GM23248 (cell line): ENCODE measurements at regions not wholly inside any gene's neighbourhood (a gene's known extent, or its start where the extent isn't known, plus 50 kb on each side); places are given as distances from the start of the nearest gene placed in this dataset.
A peak's percentile ranks its signal among the peaks of the same experiment; 100 is the strongest.

Experiments
- DNase-seq: peaks from one replicate; pipeline ENCODE4 v3.0.0-alpha.2; 2015
- H2AFZ ChIP-seq: fragments of 200-600 bp; sonication (generic); 2 replicates; pipeline ENCODE4 v1.6.1; 2016; ENCODE audit warnings: antibody characterized with exemption
- H3F3A ChIP-seq: fragments of 200-600 bp; sonication (generic); 2 replicates; pipeline ENCODE4 v1.6.1; 2016; ENCODE audit warnings: mild to moderate bottlenecking, antibody characterized with exemption, mixed run types; ENCODE audit not compliant: insufficient read depth
- H3K27ac ChIP-seq: fragments of 200-600 bp; sonication (generic); 2 replicates; pipeline ENCODE4 v1.5.1; 2016; ENCODE audit warnings: mild to moderate bottlenecking
- H3K27me3 ChIP-seq: fragments of 200-600 bp; sonication (generic); replicated peaks from 2 replicates; pipeline ENCODE4 v1.6.1; 2016; ENCODE audit warnings: mild to moderate bottlenecking; ENCODE audit not compliant: insufficient read depth
- H3K36me3 ChIP-seq: fragments of 200-600 bp; sonication (generic); 2 replicates; pipeline ENCODE4 v1.6.1; 2016; ENCODE audit warnings: low read depth, mild to moderate bottlenecking
- H3K4me1 ChIP-seq: fragments of 200-600 bp; sonication (generic); 2 replicates; pipeline ENCODE4 v1.6.1; 2016; ENCODE audit warnings: mild to moderate bottlenecking; ENCODE audit not compliant: insufficient read depth
- H3K4me2 ChIP-seq: fragments of 200-600 bp; sonication (generic); one replicate; pipeline ENCODE4 v1.6.1; 2016; ENCODE audit warnings: mild to moderate bottlenecking; ENCODE audit not compliant: unreplicated experiment
- H3K4me3 ChIP-seq: fragments of 200-600 bp; sonication (generic); 2 replicates; pipeline ENCODE4 v1.5.1; 2016; ENCODE audit warnings: mild to moderate bottlenecking
- H3K79me2 ChIP-seq: fragments of 200-600 bp; sonication (generic); 2 replicates; pipeline ENCODE4 v1.6.1; 2016; ENCODE audit warnings: mild to moderate bottlenecking; ENCODE audit not compliant: insufficient read depth
- H3K9ac ChIP-seq: fragments of 200-600 bp; sonication (generic); 2 replicates; pipeline ENCODE4 v1.6.1; 2016; ENCODE audit warnings: mild to moderate bottlenecking
- H3K9me2 ChIP-seq: fragments of 200-600 bp; sonication (generic); 2 replicates; pipeline ENCODE4 v1.6.1; 2016; ENCODE audit warnings: mixed run types, mild to moderate bottlenecking, moderate library complexity; ENCODE audit not compliant: insufficient read depth
- H3K9me3 ChIP-seq: fragments of 200-600 bp; sonication (generic); one replicate; pipeline ENCODE4 v1.6.1; 2017; ENCODE audit warnings: low read depth
- H4K20me1 ChIP-seq: fragments of 200-600 bp; sonication (generic); 2 replicates; pipeline ENCODE4 v1.6.0; 2016; ENCODE audit not compliant: insufficient read depth
- EZH2 ChIP-seq: fragments of 200-600 bp; sonication (generic); IDR thresholded peaks from 2 replicates; pipeline ENCODE4 v1.6.1; 2018; ENCODE audit warnings: antibody characterized with exemption, mild to moderate bottlenecking; ENCODE audit not compliant: insufficient read depth, poor library complexity, severe bottlenecking
- EZH2phosphoT487 ChIP-seq: fragments of 200-600 bp; sonication (generic); IDR thresholded peaks from 2 replicates; pipeline ENCODE4 v1.6.1; 2018; ENCODE audit warnings: antibody characterized with exemption, moderate library complexity, mild to moderate bottlenecking, low read depth; ENCODE audit not compliant: insufficient read depth
- WGBS, 2 experiments: methylation state at CpG; one replicate each; pipeline ENCODE4 v1.1.6; 2015 to 2017; ENCODE audit warnings: low lambda C conversion rate in 2 of 2, low coverage in 1 of 2; ENCODE audit errors: missing lambda C conversion rate in 2 of 2; 5-methylcytosine and 5-hydroxymethylcytosine counted together
- in situ Hi-C: fragments of 300-500 bp; cut with MboI; formaldehyde crosslinking; loops from 2 replicates; pipeline ENCODE4 v1.15.0; 2020

- TF ChIP-seq EZH2phosphoT487 (no peak), EZH2 (no peak)
- Histone ChIP-seq H3K9me2 (no peaks in the 10 kb centered on the region), H3K27me3 (peaks cover 7% of the 10 kb centered on the region), H3K27ac (peak overlapping the region; percentile 69), H3K9me3 (no peaks in the 10 kb centered on the region), H3K79me2 (no peaks in the 10 kb centered on the region), H3F3A (peaks cover 38% of the 10 kb centered on the region), H3K4me2 (peak overlapping the region; percentile 81), H3K9ac (no peak overlapping the region), H3K4me1 (peaks cover 30% of the 10 kb centered on the region), H3K4me3 (peak overlapping the region; percentile 54), H4K20me1 (no peaks in the 10 kb centered on the region), H3K36me3 (no peaks in the 10 kb centered on the region), H2AFZ (no peak overlapping the region)
- peak; percentile 59 for DNase-seq
- 0 to 3% methylated on average over 3 of the region's 3 CpGs for WGBS, 2 experiments
- in situ Hi-C loops, result no loop called here
These were observed 737.9 kb upstream of the ZNF608 start for GRCh38 chr5:125484272-125484741.

GRCh38 chr5:125484742-125485641 lies 738.6 kb upstream of the ZNF608 start:
- H4K20me1 ChIP-seq, result no peaks in the 10 kb centered on the region
- peak overlapping the region; percentile 54 for H3K4me3 ChIP-seq
- peaks cover 38% of the 10 kb centered on the region for H3F3A ChIP-seq
- no peaks in the 10 kb centered on the region for H3K36me3 ChIP-seq
- in situ Hi-C loops, result no loop called here
- H3K27me3 ChIP-seq, result peaks cover under 1% of the 10 kb centered on the region; the same call in 1 of the 2 replicates
- DNase-seq, result peak; percentile 99
- H3K9me2 ChIP-seq, result no peaks in the 10 kb centered on the region
- H3K4me2 ChIP-seq, result peak overlapping the region; percentile 81
- no peak overlapping the region for H2AFZ ChIP-seq
- no peaks in the 10 kb centered on the region for H3K9me3 ChIP-seq
- WGBS, 2 experiments, result 0 to 1% methylated on average over 10 of the region's 10 CpGs
- H3K4me1 ChIP-seq, result peaks cover 30% of the 10 kb centered on the region
- peak overlapping the region; percentile 69 for H3K27ac ChIP-seq
- TF ChIP-seq EZH2, result no peak
- peak; percentile 96 for TF ChIP-seq EZH2phosphoT487
- H3K9ac ChIP-seq, result peak overlapping the region; percentile 31; the same call in 1 of the 2 replicates
- no peaks in the 10 kb centered on the region for H3K79me2 ChIP-seq

GRCh38 chr5:125485771-125486170 lies 739.3 kb upstream of the ZNF608 start:
- Histone ChIP-seq H3K36me3 (no peaks in the 10 kb centered on the region), H3K9me3 (no peaks in the 10 kb centered on the region), H3K9me2 (no peaks in the 10 kb centered on the region), H3K4me2 (peak overlapping the region; percentile 79), H3K4me3 (peak overlapping the region; percentile 30), H4K20me1 (no peaks in the 10 kb centered on the region), H3K4me1 (peaks cover 30% of the 10 kb centered on the region), H2AFZ (no peak overlapping the region), H3K9ac (no peak overlapping the region), H3K79me2 (no peaks in the 10 kb centered on the region), H3K27ac (peak overlapping the region; percentile 46), H3F3A (peaks cover 38% of the 10 kb centered on the region), H3K27me3 (no peaks in the 10 kb centered on the region; the same call in none of the 2 replicates)
- no peak for TF ChIP-seq EZH2phosphoT487
- no peak for TF ChIP-seq EZH2
- 22 to 27% methylated on average over 3 of the region's 3 CpGs for WGBS, 2 experiments
- no peak for DNase-seq
- in situ Hi-C loops, result no loop called here

- no peaks in the 10 kb centered on the region for H3K9me2 ChIP-seq
- H3K9ac ChIP-seq, result no peak overlapping the region
- H3K79me2 ChIP-seq, result no peaks in the 10 kb centered on the region
- no peaks in the 10 kb centered on the region for H3K9me3 ChIP-seq
- peaks cover 30% of the 10 kb centered on the region for H3K4me1 ChIP-seq
- no peak overlapping the region for H3K27ac ChIP-seq
- no peak overlapping the region for H2AFZ ChIP-seq
- peak overlapping the region; percentile 79 for H3K4me2 ChIP-seq
- DNase-seq, result peak; percentile 71
- H4K20me1 ChIP-seq, result no peaks in the 10 kb centered on the region
- in situ Hi-C loops, result no loop called here
- H3K4me3 ChIP-seq, result 0 out of 2 replicates have a peak overlapping the region, but pooled peaks have one; percentile 30
- no peaks in the 10 kb centered on the region for H3K36me3 ChIP-seq
- TF ChIP-seq EZH2phosphoT487 (no peak), EZH2 (no peak)
- H3F3A ChIP-seq, result peaks cover 38% of the 10 kb centered on the region
- WGBS, 2 experiments, result 52 to 72% methylated on average over 2 of the region's 2 CpGs
- H3K27me3 ChIP-seq, result no peaks in the 10 kb centered on the region; the same call in 1 of the 2 replicates
These were observed 740.2 kb upstream of the ZNF608 start for GRCh38 chr5:125486634-125487033.
